ENCODE measurements at regions not wholly inside any gene's neighbourhood (a gene's known extent, or its start where the extent isn't known, plus 50 kb on each side); places are given as distances from the start of the nearest gene placed in this dataset.

GRCh38 chr22:23401111-23401909, 178.8 kb downstream of the IGLL1 start:
- Histone ChIP-seq H3K27ac (ENCODE audit: low read length) (no peak overlapping the region), H3K9me3 (ENCODE audit: control insufficient read depth, insufficient read depth, low read depth, low read length) (no peaks in the 10 kb centered on the region), H3K4me1 (ENCODE audit: control insufficient read depth, insufficient read depth, low read length) (no peaks in the 10 kb centered on the region; the same call in 1 of the 2 replicates), H3K4me3 (ENCODE audit: low read depth in 2 of 2, low read length in 2 of 2) (no peak overlapping the region), H3K27me3 (ENCODE audit: control insufficient read depth, insufficient read depth, low read length) (no peaks in the 10 kb centered on the region), H3K36me3 (ENCODE audit: control insufficient read depth, insufficient read depth, low read length) (no peaks in the 10 kb centered on the region)
- TF ChIP-seq CTCF (IDR thresholded peaks at IDR 0.05) (no peak), POLR2AphosphoS5 (IDR thresholded peaks at IDR 0.05; ENCODE audit: low read depth, low read length) (no peak), SIN3A (IDR thresholded peaks at IDR 0.05; ENCODE audit: borderline replicate concordance, insufficient read depth, low read depth, low read length) (no peak), TCF7L2 (IDR thresholded peaks at IDR 0.05; ENCODE audit: low read depth, low read length) (no peak), REST (IDR thresholded peaks at IDR 0.05; ENCODE audit: insufficient read depth in 1 of 2, low read depth in 2 of 2, low read length in 1 of 2) (no peak)
- ATAC-seq (no peak), DNase-seq (ENCODE audit: low read depth, low spot score) (no peak)
- in situ Hi-C loops (cut with HindIII; ENCODE audit: low pct_unique_long_range_greater_than_20kb, low sequenced_read_pairs) (no loop called here), intact Hi-C loops (cut with micrococcal nuclease; ENCODE audit: unreplicated experiment) (loop anchor here (10.0 kb wide), 1 partner anchor 133 kb away; no protein-coding TSS in a partner anchor)
- POLR2A ChIA-PET: no interaction called here
- no TSS peak for BruUV-seq (replicated peaks)
- CTCF ChIA-PET: no interaction called here

- no peak for ATAC-seq
- POLR2A ChIA-PET: no interaction called here
These were observed 179.7 kb downstream of the IGLL1 start for GRCh38 chr22:23400286-23400981.

More at GRCh38 chr22:23400286-23400981, 179.7 kb downstream of the IGLL1 start:
- TF ChIP-seq REST (IDR thresholded peaks at IDR 0.05; ENCODE audit: insufficient read depth in 1 of 2, low read depth in 2 of 2, low read length in 1 of 2) (no peak), CTCF (IDR thresholded peaks at IDR 0.05) (no peak), POLR2AphosphoS5 (IDR thresholded peaks at IDR 0.05; ENCODE audit: low read depth, low read length) (no peak), TCF7L2 (IDR thresholded peaks at IDR 0.05; ENCODE audit: low read depth, low read length) (no peak), SIN3A (IDR thresholded peaks at IDR 0.05; ENCODE audit: borderline replicate concordance, insufficient read depth, low read depth, low read length) (no peak)
- H3K27me3 ChIP-seq (ENCODE audit: control insufficient read depth, insufficient read depth, low read length): no peaks in the 10 kb centered on the region
- H3K4me1 ChIP-seq (ENCODE audit: control insufficient read depth, insufficient read depth, low read length): no peaks in the 10 kb centered on the region; the same call in 1 of the 2 replicates
- H3K27ac ChIP-seq (ENCODE audit: low read length): no peak overlapping the region
- H3K36me3 ChIP-seq (ENCODE audit: control insufficient read depth, insufficient read depth, low read length): no peaks in the 10 kb centered on the region
- in situ Hi-C loops (cut with HindIII; ENCODE audit: low pct_unique_long_range_greater_than_20kb, low sequenced_read_pairs) (no loop called here), intact Hi-C loops (cut with micrococcal nuclease; ENCODE audit: unreplicated experiment) (loop anchor here (10.0 kb wide), 1 partner anchor 134 kb away; no protein-coding TSS in a partner anchor)
- H3K4me3 ChIP-seq (ENCODE audit: low read depth in 2 of 2, low read length in 2 of 2): no peak overlapping the region
- no TSS peak for BruUV-seq (replicated peaks)
- DNase-seq (ENCODE audit: low read depth, low spot score): no peak
- CTCF ChIA-PET: no interaction called here
- H3K9me3 ChIP-seq (ENCODE audit: control insufficient read depth, insufficient read depth, low read depth, low read length): no peaks in the 10 kb centered on the region
